Glutamatergic neuron (in vitro differentiated cells): ENCODE measurements at regions not wholly inside any gene's neighbourhood (a gene's known extent, or its start where the extent isn't known, plus 50 kb on each side); places are given as distances from the start of the nearest gene placed in this dataset.

ENCODE experiments used
- DNase-seq: peaks from one replicate; pipeline ENCODE4 v3.0.0; 2022
- H3K27ac Mint-ChIP-seq: one replicate; pipeline ENCODE4 v1.8.0; 2020; ENCODE audit warnings: mild to moderate bottlenecking, mixed read lengths, inconsistent platforms; ENCODE audit not compliant: unreplicated experiment
- H3K27me3 Mint-ChIP-seq: one replicate; pipeline ENCODE4 v1.8.0; 2020; ENCODE audit warnings: mild to moderate bottlenecking, moderate library complexity, mixed read lengths, inconsistent platforms; ENCODE audit not compliant: unreplicated experiment
- H3K36me3 Mint-ChIP-seq: one replicate; pipeline ENCODE4 v1.8.0; 2020; ENCODE audit warnings: mild to moderate bottlenecking, mixed read lengths, inconsistent platforms; ENCODE audit not compliant: unreplicated experiment
- H3K4me1 Mint-ChIP-seq: one replicate; pipeline ENCODE4 v1.8.0; 2020; ENCODE audit warnings: mild to moderate bottlenecking, low read depth, mixed read lengths, inconsistent platforms; ENCODE audit not compliant: unreplicated experiment
- H3K4me3 Mint-ChIP-seq: one replicate; pipeline ENCODE4 v1.8.0; 2020; ENCODE audit warnings: mild to moderate bottlenecking, mixed read lengths, inconsistent platforms; ENCODE audit not compliant: unreplicated experiment
- H3K9me3 Mint-ChIP-seq: one replicate; pipeline ENCODE4 v1.8.0; 2020; ENCODE audit warnings: mild to moderate bottlenecking, moderate library complexity, mixed read lengths, inconsistent platforms; ENCODE audit not compliant: unreplicated experiment
- TF ChIP-seq, protein P1 (sequence below): fragments of 200-600 bp; sonication (generic); IDR thresholded peaks from one replicate; pipeline ENCODE4 v1.5.0; 2021; ENCODE audit not compliant: partially characterized antibody, unreplicated experiment

DNA sequence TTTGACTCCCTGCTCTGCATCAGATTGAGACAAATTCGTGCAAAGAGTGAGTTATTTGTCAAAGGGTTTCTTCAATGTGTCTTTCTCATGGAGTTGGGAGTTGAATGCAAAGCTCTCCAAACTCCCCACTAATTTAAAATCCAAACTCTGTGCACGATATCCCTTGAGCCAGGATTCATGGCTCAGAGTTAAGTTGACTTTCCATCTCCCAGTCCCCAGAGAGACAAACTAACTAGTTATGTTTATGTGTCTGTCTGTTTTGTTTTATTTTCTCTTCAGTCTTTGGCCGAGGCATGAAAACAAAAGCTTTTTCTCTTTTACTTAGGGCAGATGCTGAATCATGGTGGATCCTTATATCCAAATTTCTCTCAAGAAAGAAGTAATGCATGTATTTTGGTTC, 570.0 kb upstream of the CDH5 start:
- Mint-ChIP-seq H3K36me3 (no peaks in the 10 kb centered on the region), H3K27ac (no peak overlapping the region), H3K4me1 (peaks cover 3% of the 10 kb centered on the region), H3K27me3 (no peaks in the 10 kb centered on the region), H3K4me3 (no peak overlapping the region), H3K9me3 (peaks cover 4% of the 10 kb centered on the region)
- TF ChIP-seq, protein P1, sequence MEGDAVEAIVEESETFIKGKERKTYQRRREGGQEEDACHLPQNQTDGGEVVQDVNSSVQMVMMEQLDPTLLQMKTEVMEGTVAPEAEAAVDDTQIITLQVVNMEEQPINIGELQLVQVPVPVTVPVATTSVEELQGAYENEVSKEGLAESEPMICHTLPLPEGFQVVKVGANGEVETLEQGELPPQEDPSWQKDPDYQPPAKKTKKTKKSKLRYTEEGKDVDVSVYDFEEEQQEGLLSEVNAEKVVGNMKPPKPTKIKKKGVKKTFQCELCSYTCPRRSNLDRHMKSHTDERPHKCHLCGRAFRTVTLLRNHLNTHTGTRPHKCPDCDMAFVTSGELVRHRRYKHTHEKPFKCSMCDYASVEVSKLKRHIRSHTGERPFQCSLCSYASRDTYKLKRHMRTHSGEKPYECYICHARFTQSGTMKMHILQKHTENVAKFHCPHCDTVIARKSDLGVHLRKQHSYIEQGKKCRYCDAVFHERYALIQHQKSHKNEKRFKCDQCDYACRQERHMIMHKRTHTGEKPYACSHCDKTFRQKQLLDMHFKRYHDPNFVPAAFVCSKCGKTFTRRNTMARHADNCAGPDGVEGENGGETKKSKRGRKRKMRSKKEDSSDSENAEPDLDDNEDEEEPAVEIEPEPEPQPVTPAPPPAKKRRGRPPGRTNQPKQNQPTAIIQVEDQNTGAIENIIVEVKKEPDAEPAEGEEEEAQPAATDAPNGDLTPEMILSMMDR: no peak
- no peak for DNase-seq

DNA sequence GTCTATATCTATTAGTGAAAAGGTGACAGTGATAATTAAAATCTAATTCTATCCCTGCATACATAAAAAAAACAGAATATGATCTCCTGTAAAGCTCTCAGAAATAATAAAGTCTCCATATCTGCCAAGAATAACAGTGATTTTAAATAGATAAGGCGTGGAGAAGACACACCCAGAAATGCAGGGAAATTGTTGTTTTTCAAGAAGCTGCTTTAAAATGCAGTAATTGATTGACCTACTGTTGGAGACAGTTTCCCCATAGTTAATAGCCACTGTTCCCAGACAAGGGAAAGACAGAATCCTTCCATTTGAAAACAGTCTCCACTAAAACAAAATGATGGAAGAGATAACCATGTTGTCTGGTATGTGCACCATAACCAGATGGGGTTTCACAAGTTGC, 571.5 kb upstream of the CDH5 start:
- Mint-ChIP-seq H3K36me3 (no peaks in the 10 kb centered on the region), H3K4me3 (no peak overlapping the region), H3K27ac (no peak overlapping the region), H3K4me1 (peaks cover 3% of the 10 kb centered on the region), H3K9me3 (peaks cover 4% of the 10 kb centered on the region), H3K27me3 (no peaks in the 10 kb centered on the region)
- DNase-seq: no peak
- TF ChIP-seq, protein P1: no peak

DNA sequence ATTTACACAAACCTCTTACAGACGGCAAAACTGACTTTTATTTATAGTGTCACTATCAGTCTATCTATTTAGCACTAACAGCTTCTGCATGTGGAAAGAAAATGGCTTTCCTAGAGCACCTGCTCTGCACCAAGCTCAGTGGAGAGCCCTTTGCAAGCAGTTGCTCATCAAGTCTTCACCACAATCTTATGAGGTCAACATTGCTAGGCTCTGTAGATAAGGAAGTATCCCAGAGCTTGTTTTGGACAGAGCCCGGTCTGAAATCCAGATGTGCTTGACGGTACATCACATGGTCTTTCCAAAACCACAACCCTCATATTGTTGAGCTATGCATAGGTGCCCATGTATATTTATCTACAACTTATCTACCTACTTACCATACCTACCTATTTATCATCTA, 572.7 kb upstream of the CDH5 start:
- TF ChIP-seq, protein P1: no peak
- peaks cover 4% of the 10 kb centered on the region for H3K9me3 Mint-ChIP-seq
- no peaks in the 10 kb centered on the region for H3K27me3 Mint-ChIP-seq
- H3K4me3 Mint-ChIP-seq: no peak overlapping the region
- no peaks in the 10 kb centered on the region for H3K36me3 Mint-ChIP-seq
- DNase-seq: no peak
- peaks cover 3% of the 10 kb centered on the region for H3K4me1 Mint-ChIP-seq
- no peak overlapping the region for H3K27ac Mint-ChIP-seq

DNA sequence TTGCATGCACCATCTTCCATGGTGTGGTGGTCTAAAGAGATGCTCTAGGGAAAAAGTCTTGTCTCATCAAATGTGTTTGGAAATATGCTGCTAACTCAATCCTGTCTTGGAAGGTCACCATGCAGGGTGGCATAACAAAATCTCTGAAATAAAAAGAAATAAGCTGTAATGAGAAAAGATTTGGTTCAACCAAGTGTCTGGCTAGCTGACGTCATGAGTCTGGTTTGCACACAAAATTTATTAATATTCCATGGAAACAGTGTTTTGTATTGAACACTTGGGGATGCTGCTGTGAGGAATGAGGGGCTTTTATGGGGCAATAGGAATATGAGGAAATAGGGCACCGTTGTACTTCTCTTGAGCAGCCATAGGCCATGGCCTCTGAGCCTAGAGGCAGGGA, 575.7 kb upstream of the CDH5 start:
- Mint-ChIP-seq H3K4me3 (no peak overlapping the region), H3K4me1 (peaks cover 3% of the 10 kb centered on the region), H3K27me3 (no peaks in the 10 kb centered on the region), H3K9me3 (no peaks in the 10 kb centered on the region), H3K36me3 (no peaks in the 10 kb centered on the region), H3K27ac (no peak overlapping the region)
- TF ChIP-seq, protein P1: no peak
- DNase-seq: no peak

DNA sequence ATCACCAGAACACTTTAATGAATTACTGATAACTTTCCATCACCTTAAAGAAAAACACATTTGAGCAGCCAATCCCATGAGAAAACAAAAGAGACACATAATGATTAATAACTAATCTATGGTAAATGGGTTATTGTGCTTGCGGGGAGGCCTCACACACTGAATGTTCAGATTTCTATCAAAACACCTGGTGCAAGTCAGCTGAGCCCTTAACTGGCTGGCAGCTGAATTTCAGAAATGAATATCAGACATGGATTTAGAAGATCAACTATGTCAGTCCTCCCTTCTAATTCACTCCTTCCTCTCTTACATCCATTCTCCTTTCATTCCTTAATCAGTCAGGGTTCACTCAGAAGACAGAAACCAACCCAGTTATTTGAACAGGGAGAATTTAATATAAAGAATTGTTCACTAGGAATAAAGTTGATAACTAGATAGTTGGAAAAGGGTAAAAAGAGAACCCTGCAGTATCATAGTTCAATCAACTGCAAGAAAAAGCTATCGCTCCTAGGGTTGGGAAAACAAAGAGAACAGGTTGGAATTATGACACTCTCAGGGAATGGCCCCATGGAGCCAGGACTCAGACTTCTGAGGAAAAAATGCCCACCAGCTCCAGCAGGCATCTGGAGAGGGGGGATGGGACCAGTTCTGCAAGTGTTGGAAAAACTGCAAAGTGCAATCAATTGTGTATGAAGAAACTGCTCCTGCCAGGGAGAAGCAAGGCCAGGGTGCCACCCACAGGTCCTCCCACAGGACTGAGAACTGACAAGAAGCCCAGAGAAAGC, 577.1 kb upstream of the CDH5 start:
- H3K27me3 Mint-ChIP-seq: no peaks in the 10 kb centered on the region
- H3K27ac Mint-ChIP-seq: no peak overlapping the region
- H3K4me1 Mint-ChIP-seq: no peaks in the 10 kb centered on the region
- no peaks in the 10 kb centered on the region for H3K9me3 Mint-ChIP-seq
- TF ChIP-seq, protein P1: no peak
- H3K36me3 Mint-ChIP-seq: no peaks in the 10 kb centered on the region
- no peak overlapping the region for H3K4me3 Mint-ChIP-seq
- DNase-seq: no peak
